22Rv1 (cell line): ENCODE measurements at regions not wholly inside any gene's neighbourhood (a gene's known extent, or its start where the extent isn't known, plus 50 kb on each side); places are given as distances from the start of the nearest gene placed in this dataset.

Source experiments
- H3K27ac ChIP-seq: fragments of 450-650 bp; 2 replicates; pipeline ENCODE4 v1.5.1; 2017
- ZFX ChIP-seq: fragments of 450-650 bp; IDR thresholded peaks from 2 replicates; pipeline ENCODE4 v1.6.1; 2017; ENCODE audit warnings: antibody characterized with exemption, borderline replicate concordance
- TF ChIP-seq, protein P1 (sequence below): fragments of 450-650 bp; IDR thresholded peaks from 2 replicates; pipeline ENCODE4 v1.5.1; 2017; ENCODE audit warnings: mild to moderate bottlenecking

DNA sequence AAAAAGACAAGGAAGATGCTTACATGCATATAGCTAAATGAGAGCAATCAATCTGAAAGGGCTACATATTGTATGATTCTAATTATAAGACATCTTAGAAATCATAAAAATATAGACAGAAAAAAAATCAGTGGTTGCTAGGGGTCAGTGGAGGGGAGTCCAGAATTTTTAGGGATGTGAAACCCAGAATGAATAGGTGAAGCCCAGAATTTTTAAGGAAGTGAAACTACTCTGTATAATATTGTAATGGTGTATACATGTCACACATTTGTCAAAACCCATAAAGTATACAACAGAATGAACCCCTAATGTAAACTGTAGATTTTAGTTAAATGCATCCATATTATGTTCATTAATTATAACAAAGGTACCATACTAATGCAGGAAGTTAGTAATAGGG lies 713.2 kb downstream of the FLRT2 start:
- H3K27ac ChIP-seq = no peak overlapping the region
- TF ChIP-seq, protein P1, sequence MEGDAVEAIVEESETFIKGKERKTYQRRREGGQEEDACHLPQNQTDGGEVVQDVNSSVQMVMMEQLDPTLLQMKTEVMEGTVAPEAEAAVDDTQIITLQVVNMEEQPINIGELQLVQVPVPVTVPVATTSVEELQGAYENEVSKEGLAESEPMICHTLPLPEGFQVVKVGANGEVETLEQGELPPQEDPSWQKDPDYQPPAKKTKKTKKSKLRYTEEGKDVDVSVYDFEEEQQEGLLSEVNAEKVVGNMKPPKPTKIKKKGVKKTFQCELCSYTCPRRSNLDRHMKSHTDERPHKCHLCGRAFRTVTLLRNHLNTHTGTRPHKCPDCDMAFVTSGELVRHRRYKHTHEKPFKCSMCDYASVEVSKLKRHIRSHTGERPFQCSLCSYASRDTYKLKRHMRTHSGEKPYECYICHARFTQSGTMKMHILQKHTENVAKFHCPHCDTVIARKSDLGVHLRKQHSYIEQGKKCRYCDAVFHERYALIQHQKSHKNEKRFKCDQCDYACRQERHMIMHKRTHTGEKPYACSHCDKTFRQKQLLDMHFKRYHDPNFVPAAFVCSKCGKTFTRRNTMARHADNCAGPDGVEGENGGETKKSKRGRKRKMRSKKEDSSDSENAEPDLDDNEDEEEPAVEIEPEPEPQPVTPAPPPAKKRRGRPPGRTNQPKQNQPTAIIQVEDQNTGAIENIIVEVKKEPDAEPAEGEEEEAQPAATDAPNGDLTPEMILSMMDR = no peak
- no peak for TF ChIP-seq ZFX

DNA sequence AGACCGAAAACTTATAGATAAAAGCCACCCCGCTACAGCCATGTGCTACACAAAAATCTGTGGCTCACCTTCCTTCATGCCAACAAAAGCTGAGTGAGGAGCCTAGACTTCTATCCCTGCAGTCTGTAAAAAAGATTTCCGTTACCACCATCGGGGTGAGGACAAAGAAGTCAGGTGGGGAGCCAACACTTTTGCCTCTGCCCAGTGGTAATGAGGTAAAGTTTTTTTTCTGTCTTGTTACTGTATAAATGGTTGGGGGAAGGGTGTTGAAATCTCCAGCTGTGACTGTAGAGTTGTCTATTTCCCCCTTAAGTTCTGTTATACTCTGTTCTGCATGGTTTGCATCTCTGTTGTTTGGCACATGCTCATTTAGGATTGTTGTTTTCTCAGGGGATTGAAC lies 707.8 kb downstream of the FLRT2 start:
- TF ChIP-seq, protein P1 = no peak
- TF ChIP-seq ZFX = no peak
- H3K27ac ChIP-seq = no peak overlapping the region

DNA sequence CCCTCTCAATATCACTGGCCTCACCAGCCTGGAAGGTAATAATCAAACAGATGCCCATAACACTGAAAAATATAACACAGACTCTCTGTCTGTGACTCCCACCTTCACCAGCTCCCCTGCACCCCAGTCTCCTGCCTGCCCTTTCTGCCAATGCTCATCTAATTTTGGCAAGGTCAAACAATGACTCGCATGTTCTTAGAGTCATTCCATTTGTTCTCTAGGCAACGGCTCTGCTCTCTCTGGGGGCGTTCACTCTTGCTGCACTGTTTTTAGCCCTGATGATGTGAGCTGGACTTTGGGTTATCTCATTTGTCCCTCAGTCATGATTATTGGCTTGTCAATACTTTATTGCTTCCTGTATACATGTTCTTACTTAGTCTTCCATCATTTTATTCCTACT lies 691.8 kb downstream of the FLRT2 start:
- H3K27ac ChIP-seq = no peak overlapping the region
- TF ChIP-seq ZFX = no peak
- TF ChIP-seq, protein P1 = no peak

DNA sequence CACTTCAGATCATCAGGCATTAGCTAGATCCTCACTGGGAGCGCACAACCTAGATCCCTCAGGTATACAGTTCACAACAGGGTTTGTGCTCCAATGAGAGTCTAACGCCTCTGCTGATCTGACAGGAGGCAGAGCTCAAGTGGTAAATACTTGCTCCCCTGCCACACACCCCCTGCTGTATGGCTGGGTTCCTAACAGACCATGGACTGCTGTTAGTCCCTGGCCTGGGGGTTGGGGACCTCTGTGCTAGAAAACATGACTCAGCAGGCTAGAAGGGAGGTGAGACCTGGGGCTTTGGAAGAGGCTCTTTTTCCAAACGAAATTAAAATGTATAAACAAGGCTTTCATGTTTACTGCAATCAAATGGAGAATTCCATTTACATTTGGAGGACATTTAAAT lies 691.1 kb downstream of the FLRT2 start:
- no peak overlapping the region for H3K27ac ChIP-seq
- TF ChIP-seq, protein P1 = no peak
- TF ChIP-seq ZFX = no peak

DNA sequence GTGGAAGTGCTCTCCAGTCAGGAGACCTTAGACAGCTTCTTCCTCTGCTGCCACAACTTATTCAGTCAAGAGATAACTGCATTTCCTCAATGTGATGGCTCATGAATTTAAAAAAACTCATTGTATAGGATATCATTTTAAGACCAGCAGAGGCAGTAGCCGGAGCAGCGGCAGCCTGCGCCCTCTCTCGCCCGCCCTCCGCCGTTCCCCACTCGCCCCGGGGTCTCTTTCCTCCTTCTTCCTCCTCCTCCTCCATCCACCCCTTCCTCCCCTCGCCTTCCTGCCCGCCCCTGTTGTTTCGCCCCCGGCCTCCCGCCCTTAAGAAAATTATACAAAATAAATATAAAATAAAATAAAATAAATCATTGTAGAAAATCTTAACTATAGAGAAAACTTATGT lies 687.6 kb downstream of the FLRT2 start:
- no peak overlapping the region for H3K27ac ChIP-seq
- no peak for TF ChIP-seq ZFX
- TF ChIP-seq, protein P1 = no peak

DNA sequence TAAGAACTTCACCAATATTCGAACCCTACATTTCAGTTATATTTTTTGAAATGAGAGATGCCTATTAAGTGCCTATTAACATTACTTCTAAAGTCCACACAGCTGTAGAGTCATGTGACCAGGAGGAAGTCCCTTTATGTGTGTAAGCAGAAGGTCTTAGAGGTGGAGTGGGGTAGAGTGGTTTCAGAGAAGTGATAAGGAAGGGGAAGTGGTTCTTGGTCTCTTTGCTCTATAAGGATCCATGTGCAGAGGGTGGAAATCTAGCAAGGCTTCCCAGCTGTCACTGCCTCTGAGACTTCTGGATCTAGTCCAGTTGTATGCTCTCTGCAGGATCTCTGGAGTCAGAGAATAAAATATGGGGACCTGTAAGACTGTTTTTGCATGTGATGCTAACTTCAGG lies 673.9 kb downstream of the FLRT2 start:
- TF ChIP-seq, protein P1 = no peak
- no peak for TF ChIP-seq ZFX
- no peak overlapping the region for H3K27ac ChIP-seq

DNA sequence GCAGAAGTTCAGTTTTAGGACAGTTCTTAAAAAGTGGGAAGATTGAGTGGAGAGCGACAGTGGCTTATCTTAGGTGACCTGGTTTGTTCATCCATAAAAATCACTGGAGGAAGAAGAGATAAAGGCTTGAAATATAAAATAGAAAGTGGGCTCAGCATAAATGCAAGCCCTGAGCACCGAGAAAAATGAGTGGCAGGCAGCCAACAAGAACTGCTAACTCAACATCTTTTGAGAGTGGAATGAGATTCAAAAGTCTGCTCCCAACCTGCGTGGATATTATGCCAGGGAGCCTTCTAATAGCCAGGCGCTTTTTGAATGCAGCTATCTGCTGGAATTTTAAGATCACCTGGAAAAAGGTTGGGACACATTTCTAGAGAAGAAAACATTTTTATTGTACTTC lies 666.5 kb downstream of the FLRT2 start:
- no peak overlapping the region for H3K27ac ChIP-seq
- TF ChIP-seq ZFX = no peak
- TF ChIP-seq, protein P1 = no peak
